Dermis blood vessel endothelial cell (primary cell): ENCODE measurements at regions not wholly inside any gene's neighbourhood (a gene's known extent, or its start where the extent isn't known, plus 50 kb on each side); places are given as distances from the start of the nearest gene placed in this dataset.
"Not testable (repeated sequence)": the region's sequence is repeated elsewhere in the genome, so short reads cannot be mapped to it uniquely, and the experiment has no call there.

Experiments
- DNase-seq: peaks from one replicate; pipeline ENCODE4 v3.0.0; 2010

GRCh38 chr7:97381815-97382554 lies 264.5 kb downstream of the SDHAF3 start:
- DNase-seq, result no peak

GRCh38 chr7:97390052-97390451 lies 272.6 kb downstream of the SDHAF3 start:
- DNase-seq, result no peak

GRCh38 chr7:97390915-97391593 lies 273.6 kb downstream of the SDHAF3 start:
- no peak for DNase-seq

- DNase-seq, result no peak
Measured at GRCh38 chr7:97401398-97401797, 283.9 kb downstream of the SDHAF3 start.

- DNase-seq, result no peak
Measured at GRCh38 chr7:97405835-97406234, 288.3 kb downstream of the SDHAF3 start.

- no peak for DNase-seq
Measured at GRCh38 chr7:97407106-97407505, 289.6 kb downstream of the SDHAF3 start.

GRCh38 chr7:97409346-97409745 lies 291.8 kb downstream of the SDHAF3 start:
- DNase-seq, result no peak

GRCh38 chr7:97418312-97418711 lies 300.8 kb downstream of the SDHAF3 start:
- no peak for DNase-seq

- no peak for DNase-seq
Measured at GRCh38 chr7:97419898-97420297, 302.4 kb downstream of the SDHAF3 start.

GRCh38 chr7:97421307-97421930 lies 303.9 kb downstream of the SDHAF3 start:
- no peak for DNase-seq

- no peak for DNase-seq
Measured at GRCh38 chr7:97422046-97422445, 304.5 kb downstream of the SDHAF3 start.

- DNase-seq, result no peak
Measured at GRCh38 chr7:97430006-97430405, 301.9 kb upstream of the TAC1 start.

GRCh38 chr7:97439637-97440214 lies 292.2 kb upstream of the TAC1 start:
- DNase-seq, result no peak

GRCh38 chr7:97446361-97446760 lies 285.5 kb upstream of the TAC1 start:
- no peak for DNase-seq

- DNase-seq, result not testable (repeated sequence)
Measured at GRCh38 chr7:97449448-97449847, 282.4 kb upstream of the TAC1 start.

GRCh38 chr7:97450516-97450915 lies 281.4 kb upstream of the TAC1 start:
- DNase-seq, result no peak

GRCh38 chr7:97454636-97455035 lies 277.2 kb upstream of the TAC1 start:
- no peak for DNase-seq

- no peak for DNase-seq
Measured at GRCh38 chr7:97457054-97457453, 274.8 kb upstream of the TAC1 start.

GRCh38 chr7:97460433-97460832 lies 271.5 kb upstream of the TAC1 start:
- DNase-seq, result no peak

- DNase-seq, result no peak
Measured at GRCh38 chr7:97461596-97461995, 270.3 kb upstream of the TAC1 start.

- DNase-seq, result no peak
Measured at GRCh38 chr7:97466071-97466470, 265.8 kb upstream of the TAC1 start.

GRCh38 chr7:97466999-97467740 lies 264.7 kb upstream of the TAC1 start:
- no peak for DNase-seq

- DNase-seq, result no peak
Measured at GRCh38 chr7:97468493-97468892, 263.4 kb upstream of the TAC1 start.
